ENCODE measurements at regions not wholly inside any gene's neighbourhood (a gene's known extent, or its start where the extent isn't known, plus 50 kb on each side); places are given as distances from the start of the nearest gene placed in this dataset.

DNA sequence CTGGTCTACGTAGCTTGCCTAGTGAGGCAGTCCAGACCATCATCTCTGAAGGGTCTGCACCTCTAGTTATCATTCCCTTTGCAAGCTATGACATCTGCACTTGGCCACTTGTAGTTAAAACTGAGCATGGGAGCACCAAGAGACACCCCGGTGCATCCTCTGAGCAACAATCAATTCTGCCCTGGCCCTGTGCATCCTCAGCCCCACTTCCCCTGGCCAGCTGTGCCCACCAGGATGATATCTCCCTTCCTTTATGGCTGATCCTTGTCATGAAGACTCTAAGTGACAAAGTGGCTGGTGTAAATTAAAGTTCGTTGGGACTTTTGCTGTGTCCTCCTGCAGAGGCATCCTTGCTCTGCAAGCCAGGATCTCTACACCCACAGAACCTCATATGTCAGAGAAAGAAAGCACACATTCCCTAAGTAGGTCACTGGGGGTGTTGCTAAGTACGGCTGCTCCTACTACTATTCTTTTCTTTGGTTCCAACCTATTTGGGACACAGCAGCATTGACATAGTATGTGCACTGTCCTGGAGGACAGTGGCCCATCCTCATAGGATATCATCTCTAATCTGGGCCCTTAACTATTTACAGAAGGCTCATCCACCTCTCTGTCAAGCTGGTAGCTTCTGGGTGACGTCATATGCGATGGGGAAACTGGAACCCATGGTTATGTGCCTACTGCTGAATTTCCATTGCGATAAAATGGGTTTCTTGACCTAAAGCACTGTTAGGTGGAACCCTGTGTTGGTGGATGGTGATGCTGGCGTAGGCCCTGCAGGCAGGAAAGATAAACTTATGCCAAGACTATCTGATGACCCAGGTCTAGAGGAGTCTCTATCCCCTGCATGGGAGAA is 384.3 kb upstream of the ID2 start:
- peak overlapping the region in 1 of 2 experiments; percentile 12 for H3K14ac ChIP-seq (ENCODE audit: low read length in 2 of 2)
- WGBS: 95% methylated on average over 8 of the region's 8 CpGs
- H3K36me3 ChIP-seq (ENCODE audit: control insufficient read depth in 1 of 2, insufficient read depth in 2 of 2, low read depth in 1 of 2, low read length in 2 of 2): no peaks in the 10 kb centered on the region
- no peak overlapping the region for H2BK5ac ChIP-seq (ENCODE audit: low read depth, low read length, poor library complexity, severe bottlenecking)
- no peaks in the 10 kb centered on the region for H3K27me3 ChIP-seq (ENCODE audit: control insufficient read depth in 1 of 2, insufficient read depth in 1 of 2, low read length in 2 of 2)
- H2AFZ ChIP-seq (ENCODE audit: low read depth, low read length): no peak overlapping the region
- no peak overlapping the region for H3K4ac ChIP-seq (ENCODE audit: low read depth in 1 of 2, low read length in 2 of 2)
- no peak for DNase-seq
- no peak overlapping the region for H3K27ac ChIP-seq (ENCODE audit: low read length, poor library complexity, severe bottlenecking)
- H3K23ac ChIP-seq (ENCODE audit: low read length in 2 of 2): no peak overlapping the region
- peaks cover 2% of the 10 kb centered on the region for H3K4me1 ChIP-seq (ENCODE audit: control insufficient read depth, insufficient read depth, low read depth, low read length)
- no peak overlapping the region for H3K4me2 ChIP-seq (ENCODE audit: low read length, poor library complexity, severe bottlenecking)
- H4K91ac ChIP-seq (ENCODE audit: low read length): no peak overlapping the region
- H3K9me3 ChIP-seq (ENCODE audit: control insufficient read depth, low read length): peaks cover 5% of the 10 kb centered on the region
- no peak overlapping the region for H3K9ac ChIP-seq (ENCODE audit: low read length)
- H2BK15ac ChIP-seq (ENCODE audit: low read depth, poor library complexity, severe bottlenecking): no peak overlapping the region
- H3K79me1 ChIP-seq (replicated peaks; ENCODE audit: low read length, poor library complexity, severe bottlenecking): no peaks in the 10 kb centered on the region
- H4K8ac ChIP-seq (ENCODE audit: low read length): no peak overlapping the region
- no peak overlapping the region for H3K4me3 ChIP-seq (ENCODE audit: insufficient read depth in 1 of 2, low read depth in 1 of 2, low read length in 2 of 2)
- no peak overlapping the region for H2BK120ac ChIP-seq (ENCODE audit: low read depth, low read length)
- no peak overlapping the region for H2AK5ac ChIP-seq (ENCODE audit: low read length, severe bottlenecking)
- peak overlapping the region; percentile 18 to 23 for H2BK12ac ChIP-seq (ENCODE audit: low read length in 2 of 2)
- H3K18ac ChIP-seq (ENCODE audit: low read depth in 1 of 2, low read length in 2 of 2): no peak overlapping the region

DNA sequence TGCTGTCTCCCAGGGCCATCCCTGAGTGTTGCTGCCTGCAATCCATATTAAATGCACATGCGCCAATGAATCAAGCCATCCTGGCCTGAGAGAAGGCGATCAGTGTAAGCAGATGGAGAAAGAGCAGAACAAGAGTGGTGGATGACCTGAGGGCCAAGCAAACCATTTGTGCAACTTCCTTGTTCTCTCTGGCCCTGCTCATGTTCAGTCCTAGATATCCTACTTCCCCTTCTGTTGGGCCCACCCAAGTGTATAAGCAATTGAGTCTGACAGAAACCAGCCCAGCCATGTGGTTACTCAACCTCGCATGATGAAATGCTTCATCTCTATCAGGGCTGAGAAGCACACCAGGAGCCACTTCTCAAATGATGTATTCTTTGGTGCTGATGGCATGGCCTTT is 383.1 kb upstream of the ID2 start:
- Histone ChIP-seq H4K8ac (ENCODE audit: low read length) (peak overlapping the region; percentile 52), H3K9me3 (ENCODE audit: control insufficient read depth, low read length) (peaks cover 5% of the 10 kb centered on the region), H3K4me1 (ENCODE audit: control insufficient read depth, insufficient read depth, low read depth, low read length) (peaks cover 2% of the 10 kb centered on the region), H3K36me3 (ENCODE audit: control insufficient read depth in 1 of 2, insufficient read depth in 2 of 2, low read depth in 1 of 2, low read length in 2 of 2) (no peaks in the 10 kb centered on the region), H3K79me1 (replicated peaks; ENCODE audit: low read length, poor library complexity, severe bottlenecking) (no peaks in the 10 kb centered on the region), H2BK12ac (ENCODE audit: low read length in 2 of 2) (no peak overlapping the region), H3K27me3 (ENCODE audit: control insufficient read depth in 1 of 2, insufficient read depth in 1 of 2, low read length in 2 of 2) (no peaks in the 10 kb centered on the region), H3K14ac (ENCODE audit: low read length in 2 of 2) (no peak overlapping the region), H4K91ac (ENCODE audit: low read length) (peak overlapping the region; percentile 57), H3K4me3 (ENCODE audit: insufficient read depth in 1 of 2, low read depth in 1 of 2, low read length in 2 of 2) (no peak overlapping the region), H3K23ac (ENCODE audit: low read length in 2 of 2) (no peak overlapping the region), H3K27ac (ENCODE audit: low read length, poor library complexity, severe bottlenecking) (no peak overlapping the region), H3K4ac (ENCODE audit: low read depth in 1 of 2, low read length in 2 of 2) (no peak overlapping the region), H3K4me2 (ENCODE audit: low read length, poor library complexity, severe bottlenecking) (no peak overlapping the region), H2AFZ (ENCODE audit: low read depth, low read length) (no peak overlapping the region), H2AK5ac (ENCODE audit: low read length, severe bottlenecking) (no peak overlapping the region), H2BK15ac (ENCODE audit: low read depth, poor library complexity, severe bottlenecking) (peak overlapping the region; percentile 19), H3K9ac (ENCODE audit: low read length) (no peak overlapping the region), H3K18ac (ENCODE audit: low read depth in 1 of 2, low read length in 2 of 2) (peak overlapping the region in 1 of 2 experiments; percentile 46), H2BK120ac (ENCODE audit: low read depth, low read length) (no peak overlapping the region), H2BK5ac (ENCODE audit: low read depth, low read length, poor library complexity, severe bottlenecking) (no peak overlapping the region)
- 85% methylated on average over 3 of the region's 3 CpGs for WGBS
- peak; percentile 87 for DNase-seq

- H3K4me1 ChIP-seq (ENCODE audit: control insufficient read depth, insufficient read depth, low read depth, low read length): peaks cover 2% of the 10 kb centered on the region
- H3K4me3 ChIP-seq (ENCODE audit: insufficient read depth in 1 of 2, low read depth in 1 of 2, low read length in 2 of 2): no peak overlapping the region
- WGBS: 48% methylated on average over 4 of the region's 5 CpGs
- H3K4me2 ChIP-seq (ENCODE audit: low read length, poor library complexity, severe bottlenecking): no peak overlapping the region
- H3K14ac ChIP-seq (ENCODE audit: low read length in 2 of 2): no peak overlapping the region
- H2BK15ac ChIP-seq (ENCODE audit: low read depth, poor library complexity, severe bottlenecking): no peak overlapping the region
- H3K27me3 ChIP-seq (ENCODE audit: control insufficient read depth in 1 of 2, insufficient read depth in 1 of 2, low read length in 2 of 2): no peaks in the 10 kb centered on the region
- no peak overlapping the region for H2AFZ ChIP-seq (ENCODE audit: low read depth, low read length)
- no peak overlapping the region for H2BK5ac ChIP-seq (ENCODE audit: low read depth, low read length, poor library complexity, severe bottlenecking)
- H3K79me1 ChIP-seq (replicated peaks; ENCODE audit: low read length, poor library complexity, severe bottlenecking): no peaks in the 10 kb centered on the region
- H3K36me3 ChIP-seq (ENCODE audit: control insufficient read depth in 1 of 2, insufficient read depth in 2 of 2, low read depth in 1 of 2, low read length in 2 of 2): no peaks in the 10 kb centered on the region
- no peak overlapping the region for H2AK5ac ChIP-seq (ENCODE audit: low read length, severe bottlenecking)
- no peak for DNase-seq
- H3K9me3 ChIP-seq (ENCODE audit: control insufficient read depth, low read length): peaks cover 5% of the 10 kb centered on the region
- H4K8ac ChIP-seq (ENCODE audit: low read length): no peak overlapping the region
- no peak overlapping the region for H3K4ac ChIP-seq (ENCODE audit: low read depth in 1 of 2, low read length in 2 of 2)
- no peak overlapping the region for H3K9ac ChIP-seq (ENCODE audit: low read length)
- H2BK120ac ChIP-seq (ENCODE audit: low read depth, low read length): no peak overlapping the region
- no peak overlapping the region for H3K27ac ChIP-seq (ENCODE audit: low read length, poor library complexity, severe bottlenecking)
- H3K23ac ChIP-seq (ENCODE audit: low read length in 2 of 2): no peak overlapping the region
- no peak overlapping the region for H3K18ac ChIP-seq (ENCODE audit: low read depth in 1 of 2, low read length in 2 of 2)
- H2BK12ac ChIP-seq (ENCODE audit: low read length in 2 of 2): no peak overlapping the region
- H4K91ac ChIP-seq (ENCODE audit: low read length): no peak overlapping the region
These were observed 381.6 kb upstream of the ID2 start for GRCh38 chr2:8300216-8300615.

GRCh38 chr2:8300905-8301304 is 381.0 kb upstream of the ID2 start:
- no peak overlapping the region for H3K9ac ChIP-seq (ENCODE audit: low read length)
- H4K8ac ChIP-seq (ENCODE audit: low read length): no peak overlapping the region
- H3K14ac ChIP-seq (ENCODE audit: low read length in 2 of 2): no peak overlapping the region
- H3K9me3 ChIP-seq (ENCODE audit: control insufficient read depth, low read length): peaks cover 5% of the 10 kb centered on the region
- no peaks in the 10 kb centered on the region for H3K79me1 ChIP-seq (replicated peaks; ENCODE audit: low read length, poor library complexity, severe bottlenecking)
- no peak overlapping the region for H2AFZ ChIP-seq (ENCODE audit: low read depth, low read length)
- H2BK15ac ChIP-seq (ENCODE audit: low read depth, poor library complexity, severe bottlenecking): no peak overlapping the region
- no peaks in the 10 kb centered on the region for H3K36me3 ChIP-seq (ENCODE audit: control insufficient read depth in 1 of 2, insufficient read depth in 2 of 2, low read depth in 1 of 2, low read length in 2 of 2)
- H4K91ac ChIP-seq (ENCODE audit: low read length): no peak overlapping the region
- no peaks in the 10 kb centered on the region for H3K27me3 ChIP-seq (ENCODE audit: control insufficient read depth in 1 of 2, insufficient read depth in 1 of 2, low read length in 2 of 2)
- H3K23ac ChIP-seq (ENCODE audit: low read length in 2 of 2): no peak overlapping the region
- no peak overlapping the region for H3K4me3 ChIP-seq (ENCODE audit: insufficient read depth in 1 of 2, low read depth in 1 of 2, low read length in 2 of 2)
- H3K4me1 ChIP-seq (ENCODE audit: control insufficient read depth, insufficient read depth, low read depth, low read length): peaks cover 2% of the 10 kb centered on the region
- no peak overlapping the region for H3K4ac ChIP-seq (ENCODE audit: low read depth in 1 of 2, low read length in 2 of 2)
- H3K27ac ChIP-seq (ENCODE audit: low read length, poor library complexity, severe bottlenecking): no peak overlapping the region
- no peak overlapping the region for H2BK120ac ChIP-seq (ENCODE audit: low read depth, low read length)
- DNase-seq: no peak
- H3K18ac ChIP-seq (ENCODE audit: low read depth in 1 of 2, low read length in 2 of 2): no peak overlapping the region
- WGBS: 98% methylated on average over 3 of the region's 3 CpGs
- no peak overlapping the region for H2AK5ac ChIP-seq (ENCODE audit: low read length, severe bottlenecking)
- H3K4me2 ChIP-seq (ENCODE audit: low read length, poor library complexity, severe bottlenecking): no peak overlapping the region
- H2BK5ac ChIP-seq (ENCODE audit: low read depth, low read length, poor library complexity, severe bottlenecking): no peak overlapping the region
- peak overlapping the region in 1 of 2 experiments; percentile 15 for H2BK12ac ChIP-seq (ENCODE audit: low read length in 2 of 2)

All from mesenchymal stem cell (in vitro differentiated cells and primary cell).